Ascending aorta (tissue), 2 donors: ENCODE measurements at regions not wholly inside any gene's neighbourhood (a gene's known extent, or its start where the extent isn't known, plus 50 kb on each side); places are given as distances from the start of the nearest gene placed in this dataset.
"Not testable (repeated sequence)": the region's sequence is repeated elsewhere in the genome, so short reads cannot be mapped to it uniquely, and the experiment has no call there.

ENCODE experiments used
- DNase-seq, 2 donors: peaks; one replicate each; pipeline ENCODE4 v3.0.0-alpha.2; 2019; ENCODE audit warnings: low spot score in 2 of 2
- H3K27ac ChIP-seq, 2 donors: fragments of 200-600 bp; sonication (generic); one replicate each; pipeline ENCODE4 v1.5.1; 2016 to 2017; ENCODE audit warnings: mild to moderate bottlenecking in 1 of 2
- H3K27me3 ChIP-seq: fragments of 200-600 bp; sonication (generic); one replicate; pipeline ENCODE4 v1.5.1; 2017
- H3K36me3 ChIP-seq, 2 donors: fragments of 200-600 bp; sonication (generic); one replicate each; pipeline ENCODE4 v1.5.1; 2016
- H3K4me1 ChIP-seq, 2 donors: fragments of 200-600 bp; sonication (generic); one replicate each; pipeline ENCODE4 v1.5.1; 2016 to 2017; ENCODE audit warnings: mild to moderate bottlenecking in 1 of 2
- H3K4me3 ChIP-seq, 2 donors: fragments of 200-600 bp; sonication (generic); one replicate each; pipeline ENCODE4 v1.5.1; 2016 to 2017; ENCODE audit warnings: mild to moderate bottlenecking in 1 of 2
- H3K9me3 ChIP-seq, 2 donors: fragments of 200-600 bp; sonication (generic); one replicate each; pipeline ENCODE4 v1.5.1; 2016
- CTCF ChIP-seq, 3 experiments: fragments of 200-600 bp in 2 of 3; fragments of 450-650 bp in 1 of 3; sonication (generic) in 2 of 3; IDR thresholded peaks; one replicate each; pipeline ENCODE4 v1.5.1; 2016 to 2019; ENCODE audit warnings: antibody characterized with exemption in 3 of 3, mild to moderate bottlenecking in 1 of 3, moderate library complexity in 1 of 3
- intact Hi-C: fragments of 100-400 bp; cut with DNase I; formaldehyde crosslinking; loops from one replicate; pipeline ENCODE4 v1.15.1; 2023

- Histone ChIP-seq H3K9me3 (peaks cover 4 to 18% of the 10 kb centered on the region in 2 donors), H3K4me1 (no peaks in the 10 kb centered on the region), H3K4me3 (no peak overlapping the region), H3K27ac (no peak overlapping the region), H3K27me3 (no peaks in the 10 kb centered on the region), H3K36me3 (no peaks in the 10 kb centered on the region)
- intact Hi-C loops, result no loop called here
- TF ChIP-seq CTCF (IDR thresholded peaks at IDR 0.05), result no peak
- DNase-seq, result no peak
These were observed 671.9 kb upstream of the SOX11 start for GRCh38 chr2:5020116-5020875.

GRCh38 chr2:5021136-5021535 is 671.0 kb upstream of the SOX11 start:
- H3K27ac ChIP-seq, result no peak overlapping the region
- peaks cover 4 to 18% of the 10 kb centered on the region in 2 donors for H3K9me3 ChIP-seq
- TF ChIP-seq CTCF (IDR thresholded peaks at IDR 0.05), result no peak
- DNase-seq, result no peak
- no peaks in the 10 kb centered on the region for H3K36me3 ChIP-seq
- H3K27me3 ChIP-seq, result no peaks in the 10 kb centered on the region
- H3K4me3 ChIP-seq, result no peak overlapping the region
- no peaks in the 10 kb centered on the region for H3K4me1 ChIP-seq
- intact Hi-C loops, result no loop called here

- Histone ChIP-seq H3K36me3 (no peaks in the 10 kb centered on the region), H3K27me3 (no peaks in the 10 kb centered on the region), H3K4me3 (no peak overlapping the region), H3K9me3 (peaks cover 4 to 18% of the 10 kb centered on the region in 2 donors), H3K27ac (no peak overlapping the region), H3K4me1 (no peaks in the 10 kb centered on the region)
- DNase-seq, result no peak
- TF ChIP-seq CTCF (IDR thresholded peaks at IDR 0.05), result no peak
- intact Hi-C loops, result no loop called here
These were observed 670.1 kb upstream of the SOX11 start for GRCh38 chr2:5022061-5022460.

- H3K27ac ChIP-seq, intact Hi-C loops, H3K36me3 ChIP-seq, DNase-seq, H3K4me3 ChIP-seq, H3K4me1 ChIP-seq, H3K27me3 ChIP-seq: not testable (repeated sequence)
- peaks cover 4 to 18% of the 10 kb centered on the region in 2 donors for H3K9me3 ChIP-seq
These were observed 669.2 kb upstream of the SOX11 start for GRCh38 chr2:5022708-5023635.

- H3K27ac ChIP-seq, result no peak overlapping the region
- intact Hi-C loops, result no loop called here
- peaks cover 4 to 18% of the 10 kb centered on the region in 2 donors for H3K9me3 ChIP-seq
- H3K27me3 ChIP-seq, result no peaks in the 10 kb centered on the region
- H3K4me3 ChIP-seq, result no peak overlapping the region
- no peaks in the 10 kb centered on the region for H3K36me3 ChIP-seq
- no peaks in the 10 kb centered on the region for H3K4me1 ChIP-seq
- no peak for DNase-seq
- TF ChIP-seq CTCF (IDR thresholded peaks at IDR 0.05), result no peak
These were observed 665.5 kb upstream of the SOX11 start for GRCh38 chr2:5026571-5027234.
